Activated T-cell treated with anti-CD3 and anti-CD28 coated beads, Interleukin-2, amount 50 U/mL, for 72 hours (primary cell): ENCODE measurements at regions not wholly inside any gene's neighbourhood (a gene's known extent, or its start where the extent isn't known, plus 50 kb on each side); places are given as distances from the start of the nearest gene placed in this dataset.
A peak's percentile ranks its signal among the peaks of the same experiment; 100 is the strongest.
"Not testable (repeated sequence)": the region's sequence is repeated elsewhere in the genome, so short reads cannot be mapped to it uniquely, and the experiment has no call there.

Source experiments
- ATAC-seq, 2 donors: fragments of 150-1000 bp; cut with Tn5 transposase; replicated peaks in 1 of 2; 2 replicates each; pipeline ENCODE4 v1.10.0; 2021; ENCODE audit warnings: moderate library complexity in 2 of 2, mild to moderate bottlenecking in 1 of 2
- DNase-seq, 2 donors: peaks; one replicate each; pipeline ENCODE4 v3.0.0; 2021 to 2022; ENCODE audit warnings: mixed read lengths in 1 of 2
- H3K27ac Mint-ChIP-seq: one replicate; pipeline ENCODE4 v1.8.0; 2022; ENCODE audit warnings: mild to moderate bottlenecking, moderate library complexity, mixed read lengths
- H3K27me3 Mint-ChIP-seq: one replicate; pipeline ENCODE4 v1.8.0; 2022; ENCODE audit warnings: low read depth, mixed read lengths
- H3K36me3 Mint-ChIP-seq, 2 donors: one replicate each; pipeline ENCODE4 v1.8.0; 2022; ENCODE audit warnings: mixed read lengths in 2 of 2, mild to moderate bottlenecking in 1 of 2; ENCODE audit not compliant: insufficient read depth in 2 of 2
- H3K4me1 Mint-ChIP-seq: one replicate; pipeline ENCODE4 v1.8.0; 2022; ENCODE audit warnings: low read depth, mixed read lengths
- H3K4me3 Mint-ChIP-seq, 2 donors: one replicate each; pipeline ENCODE4 v1.8.0; 2022; ENCODE audit warnings: mild to moderate bottlenecking in 2 of 2, mixed read lengths in 2 of 2, moderate library complexity in 2 of 2
- H3K9me3 Mint-ChIP-seq, 2 donors: one replicate each; pipeline ENCODE4 v1.8.0; 2022; ENCODE audit warnings: mixed read lengths in 2 of 2

DNA sequence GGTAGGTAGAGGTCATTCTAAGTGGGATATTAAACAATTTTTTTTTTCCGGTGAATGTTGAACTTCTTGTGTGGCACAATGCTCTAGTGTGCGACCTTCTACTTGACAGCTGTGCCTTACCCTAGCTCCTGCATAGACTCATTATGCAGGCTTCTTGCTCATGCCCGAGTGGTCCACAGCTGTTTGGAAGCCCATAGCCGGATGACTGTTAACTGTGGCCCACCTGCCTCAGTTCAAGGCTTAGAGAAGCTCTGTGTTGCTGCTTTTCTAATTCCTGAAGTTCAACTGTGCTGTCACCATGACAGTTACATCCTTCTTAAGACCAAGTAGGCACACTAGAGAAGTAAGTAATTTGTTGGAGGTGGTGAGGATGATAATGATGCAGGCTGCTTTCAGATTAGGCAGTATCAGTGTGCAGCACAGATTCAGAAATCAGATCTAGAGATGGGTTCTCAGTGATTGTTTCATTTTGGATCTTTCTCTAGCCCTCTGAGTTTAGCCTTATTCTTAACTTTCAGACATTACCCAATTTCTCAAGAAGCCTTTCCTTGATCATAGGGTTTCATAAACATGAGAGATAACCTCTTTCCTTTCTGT lies 278.4 kb downstream of the PHF14 start:
- Mint-ChIP-seq H3K36me3 (no peaks in the 10 kb centered on the region), H3K4me1 (no peaks in the 10 kb centered on the region), H3K9me3 (no peaks in the 10 kb centered on the region), H3K27ac (no peak overlapping the region), H3K27me3 (peaks cover 21% of the 10 kb centered on the region), H3K4me3 (no peak overlapping the region)
- DNase-seq, result no peak
- peak in 1 of 2 donors; percentile 65 for ATAC-seq

DNA sequence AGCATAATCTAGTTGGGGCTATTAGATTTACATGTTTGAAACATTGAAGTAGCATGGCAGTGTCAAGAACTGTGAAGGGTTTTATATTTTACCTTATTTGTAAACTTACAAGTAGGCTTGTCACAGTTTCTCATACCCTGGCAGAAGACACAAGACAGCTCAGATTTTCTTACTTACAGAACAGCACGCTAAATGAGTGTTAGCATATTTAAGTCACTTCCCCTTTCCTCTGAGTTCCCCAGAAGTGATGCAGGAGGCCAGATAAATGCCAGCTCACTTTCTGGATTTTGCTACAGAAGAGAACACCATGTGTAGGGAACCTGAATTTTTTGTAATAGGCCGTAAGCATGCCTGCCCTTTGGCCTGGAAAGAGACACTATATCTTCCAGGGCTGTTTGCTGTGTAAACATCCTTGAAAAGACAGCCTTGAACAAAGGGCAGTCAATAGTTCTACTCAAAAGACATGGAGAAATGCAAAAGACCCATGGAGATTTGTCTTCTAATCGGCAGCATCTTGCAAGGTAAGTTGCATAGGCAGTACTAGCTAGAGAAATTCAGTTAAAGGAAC lies 279.1 kb downstream of the PHF14 start:
- H3K9me3 Mint-ChIP-seq, result no peaks in the 10 kb centered on the region
- DNase-seq, result no peak
- peaks cover 21% of the 10 kb centered on the region for H3K27me3 Mint-ChIP-seq
- H3K4me3 Mint-ChIP-seq, result no peak overlapping the region
- H3K27ac Mint-ChIP-seq, result no peak overlapping the region
- ATAC-seq, result peak; percentile 18 to 73
- H3K4me1 Mint-ChIP-seq, result no peaks in the 10 kb centered on the region
- H3K36me3 Mint-ChIP-seq, result no peaks in the 10 kb centered on the region

DNA sequence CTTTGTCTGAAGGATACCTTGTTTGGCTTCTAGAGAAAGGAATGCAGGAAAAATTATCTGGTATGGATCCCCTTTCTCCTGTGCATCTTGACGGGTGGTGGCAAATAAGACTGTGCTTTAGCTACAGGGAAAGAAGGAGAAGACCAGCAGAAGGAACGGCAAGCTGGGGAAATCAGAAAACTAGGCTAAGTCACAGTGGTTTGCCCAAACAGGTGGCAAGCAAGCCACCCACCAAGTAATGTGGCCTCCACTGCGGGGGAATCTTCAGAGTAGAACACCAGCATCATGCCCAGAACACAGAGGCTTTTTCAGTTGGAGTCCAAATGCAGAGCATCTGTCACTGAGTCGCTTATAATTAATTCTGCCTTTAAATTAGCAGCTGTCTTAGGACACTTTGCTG lies 282.8 kb downstream of the PHF14 start:
- no peak overlapping the region for H3K4me3 Mint-ChIP-seq
- peaks cover 0 to 2% of the 10 kb centered on the region in 2 donors for H3K36me3 Mint-ChIP-seq
- no peak for ATAC-seq
- no peak overlapping the region for H3K27ac Mint-ChIP-seq
- peaks cover 11% of the 10 kb centered on the region for H3K27me3 Mint-ChIP-seq
- H3K9me3 Mint-ChIP-seq, result peaks cover 2% of the 10 kb centered on the region in 2 donors
- no peak for DNase-seq
- no peaks in the 10 kb centered on the region for H3K4me1 Mint-ChIP-seq

DNA sequence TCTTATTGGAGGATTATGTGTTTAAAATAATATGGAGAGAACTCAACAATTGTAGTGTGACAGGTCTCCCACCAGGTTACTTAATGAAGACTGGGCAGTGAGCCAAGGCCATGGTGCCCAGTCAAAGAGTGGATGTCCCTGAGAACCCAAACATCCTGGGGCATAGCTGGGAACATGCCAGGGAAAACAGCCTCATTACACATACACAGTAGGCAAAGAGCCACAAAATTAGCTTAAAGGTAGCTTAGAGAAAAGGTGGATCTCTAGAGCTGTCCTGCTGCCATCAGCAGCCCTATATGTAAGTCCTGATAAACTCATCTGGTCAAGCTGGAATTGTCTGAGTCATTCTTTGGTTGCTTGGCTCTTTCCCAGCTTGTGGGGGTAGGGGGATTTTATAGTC lies 287.8 kb downstream of the PHF14 start:
- H3K36me3 Mint-ChIP-seq, result peaks cover 0 to 2% of the 10 kb centered on the region in 2 donors
- no peak overlapping the region for H3K4me3 Mint-ChIP-seq
- H3K27ac Mint-ChIP-seq, result no peak overlapping the region
- peaks cover 5% of the 10 kb centered on the region for H3K27me3 Mint-ChIP-seq
- no peak for DNase-seq
- no peak for ATAC-seq
- H3K4me1 Mint-ChIP-seq, result no peaks in the 10 kb centered on the region
- H3K9me3 Mint-ChIP-seq, result peaks cover 4 to 5% of the 10 kb centered on the region in 2 donors

DNA sequence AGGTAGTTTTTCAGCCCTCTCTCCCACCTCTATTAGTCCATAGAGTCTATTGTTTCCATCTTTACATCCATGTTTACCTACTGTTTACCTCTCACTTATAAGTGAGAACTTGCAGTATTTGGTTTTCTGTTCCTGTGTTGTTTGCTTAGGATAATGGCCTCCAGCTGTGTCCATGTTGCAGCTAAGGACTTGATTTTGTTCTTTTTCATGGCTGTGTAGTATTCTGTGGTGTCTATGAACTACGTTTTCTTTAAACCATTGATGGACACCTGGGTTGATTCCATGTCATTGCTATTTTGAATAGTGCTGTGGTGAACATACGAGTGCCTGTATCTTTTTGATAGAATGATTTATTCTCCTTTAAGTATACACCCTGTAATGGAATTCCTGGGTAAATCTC lies 292.4 kb downstream of the PHF14 start:
- Mint-ChIP-seq H3K36me3 (no peaks in the 10 kb centered on the region), H3K4me3 (no peak overlapping the region), H3K27me3 (peaks cover 8% of the 10 kb centered on the region), H3K27ac (no peak overlapping the region), H3K4me1 (no peaks in the 10 kb centered on the region), H3K9me3 (peaks cover 4 to 5% of the 10 kb centered on the region in 2 donors)
- no peak for ATAC-seq
- DNase-seq, result no peak

DNA sequence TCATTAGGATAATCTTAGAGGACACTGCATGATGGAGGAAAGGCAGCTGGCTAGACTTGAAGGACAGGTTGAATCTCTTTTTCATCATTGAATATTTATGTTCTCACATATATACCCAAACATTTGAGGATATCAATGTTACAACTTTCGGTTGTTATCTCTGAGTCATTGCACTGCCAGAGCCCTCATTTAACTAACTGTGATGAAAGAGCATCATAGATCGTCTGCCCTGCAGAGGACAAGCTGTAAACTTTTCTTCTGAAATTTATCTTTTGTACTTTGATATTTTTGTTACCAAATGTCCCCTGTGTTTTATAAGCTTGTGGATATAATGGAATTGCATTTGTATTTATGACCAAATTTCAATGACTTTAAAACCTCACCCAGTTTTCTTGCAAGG lies 298.7 kb downstream of the PHF14 start:
- no peaks in the 10 kb centered on the region for H3K36me3 Mint-ChIP-seq
- no peak for ATAC-seq

DNA sequence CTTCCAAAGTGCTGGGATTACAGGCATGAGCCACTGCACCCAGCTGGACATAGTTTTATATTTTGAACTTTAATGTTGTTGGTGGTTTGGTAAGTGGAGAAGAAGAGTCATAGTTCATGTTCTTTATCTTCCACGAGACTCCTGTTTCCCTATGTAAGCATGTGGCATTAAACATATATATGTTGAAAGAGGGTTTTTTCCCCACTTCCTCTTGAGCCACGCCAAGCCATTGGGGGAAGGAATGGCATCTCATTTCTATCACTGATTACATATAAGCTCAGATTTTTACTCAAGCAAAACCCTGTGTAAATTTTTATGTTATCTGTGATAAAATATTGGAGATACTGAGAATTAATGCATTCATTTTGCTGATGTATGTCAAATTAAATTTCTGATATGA lies 300.4 kb downstream of the PHF14 start:
- H3K27ac Mint-ChIP-seq, result no peak overlapping the region
- H3K27me3 Mint-ChIP-seq, result no peaks in the 10 kb centered on the region
- ATAC-seq (no peak), DNase-seq (no peak)
- H3K4me1 Mint-ChIP-seq, result no peaks in the 10 kb centered on the region
- H3K36me3 Mint-ChIP-seq, result no peaks in the 10 kb centered on the region
- H3K4me3 Mint-ChIP-seq, result no peak overlapping the region
- H3K9me3 Mint-ChIP-seq, result no peaks in the 10 kb centered on the region

More for the DNA sequence above, 298.7 kb downstream of the PHF14 start:
- DNase-seq, result no peak
- Mint-ChIP-seq H3K9me3 (peaks cover 1 to 2% of the 10 kb centered on the region in 2 donors), H3K4me1 (no peaks in the 10 kb centered on the region), H3K27ac (no peak overlapping the region), H3K4me3 (no peak overlapping the region), H3K27me3 (no peaks in the 10 kb centered on the region)

DNA sequence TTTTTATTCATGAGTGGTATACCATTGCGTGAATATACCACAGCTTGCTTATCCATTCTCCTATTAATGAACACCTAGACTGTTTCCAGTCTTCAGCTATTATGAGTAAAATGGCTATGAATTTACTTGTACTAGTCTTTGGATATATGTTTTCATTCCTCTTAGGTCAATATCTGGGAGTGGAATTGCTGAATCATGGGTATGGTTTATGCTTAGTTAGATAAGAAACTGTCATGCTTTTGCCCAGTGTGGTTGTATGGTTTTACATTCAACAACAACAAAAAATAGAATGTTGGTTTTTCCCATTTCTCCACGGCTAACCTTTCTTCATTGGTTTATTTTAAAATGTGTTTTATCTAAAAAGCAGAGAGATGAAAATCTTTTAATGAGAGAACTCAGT lies 308.3 kb downstream of the PHF14 start:
- H3K4me3 Mint-ChIP-seq, result no peak overlapping the region
- ATAC-seq (no peak), DNase-seq (no peak)
- H3K9me3 Mint-ChIP-seq, result peaks cover 0 to 10% of the 10 kb centered on the region in 2 donors
- peaks cover 0 to 3% of the 10 kb centered on the region in 2 donors for H3K36me3 Mint-ChIP-seq
- H3K4me1 Mint-ChIP-seq, result no peaks in the 10 kb centered on the region
- H3K27ac Mint-ChIP-seq, result no peak overlapping the region
- no peaks in the 10 kb centered on the region for H3K27me3 Mint-ChIP-seq

DNA sequence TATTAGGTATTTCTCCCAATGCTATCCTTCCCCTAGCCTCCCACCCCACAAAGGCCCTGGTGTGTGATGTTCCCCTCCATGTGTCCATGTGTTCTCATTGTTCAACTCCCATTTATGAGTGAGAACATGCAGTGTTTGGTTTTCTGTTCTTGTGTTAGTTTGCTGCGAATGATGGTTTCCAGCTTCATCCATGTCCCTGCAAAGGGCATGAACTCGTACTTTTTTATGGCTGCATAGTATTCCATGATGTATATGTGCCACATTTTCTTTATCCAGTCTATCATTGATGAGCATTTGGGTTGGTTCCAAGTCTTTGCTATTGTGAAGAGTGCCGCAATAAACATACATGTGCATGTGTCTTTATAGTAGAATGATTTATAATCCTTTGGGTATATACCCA lies 309.9 kb downstream of the PHF14 start:
- not testable (repeated sequence) for H3K27ac Mint-ChIP-seq, H3K27me3 Mint-ChIP-seq, H3K36me3 Mint-ChIP-seq, ATAC-seq, H3K4me3 Mint-ChIP-seq, H3K4me1 Mint-ChIP-seq, DNase-seq
- H3K9me3 Mint-ChIP-seq, result peaks cover 0 to 10% of the 10 kb centered on the region in 2 donors

DNA sequence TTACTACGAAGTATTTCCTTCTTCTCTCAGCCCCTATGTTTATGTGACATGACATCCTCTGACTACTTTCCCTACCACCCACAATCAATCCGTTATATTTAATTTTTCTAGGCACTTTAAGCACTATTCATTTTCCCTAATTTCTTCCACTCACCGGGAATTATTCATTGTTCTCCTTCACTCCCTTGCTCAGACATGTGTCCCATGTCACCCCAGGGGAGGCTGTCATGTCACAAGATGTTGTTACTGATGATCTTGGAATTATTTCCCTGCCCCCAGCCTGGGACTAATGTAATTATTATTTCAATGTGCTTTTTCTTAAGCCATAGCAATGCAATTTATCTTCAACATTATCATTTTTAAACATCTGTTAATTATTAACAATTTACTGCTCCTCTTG lies 317.2 kb downstream of the PHF14 start:
- ATAC-seq, result no peak
- H3K9me3 Mint-ChIP-seq, result peaks cover 0 to 3% of the 10 kb centered on the region in 2 donors

DNA sequence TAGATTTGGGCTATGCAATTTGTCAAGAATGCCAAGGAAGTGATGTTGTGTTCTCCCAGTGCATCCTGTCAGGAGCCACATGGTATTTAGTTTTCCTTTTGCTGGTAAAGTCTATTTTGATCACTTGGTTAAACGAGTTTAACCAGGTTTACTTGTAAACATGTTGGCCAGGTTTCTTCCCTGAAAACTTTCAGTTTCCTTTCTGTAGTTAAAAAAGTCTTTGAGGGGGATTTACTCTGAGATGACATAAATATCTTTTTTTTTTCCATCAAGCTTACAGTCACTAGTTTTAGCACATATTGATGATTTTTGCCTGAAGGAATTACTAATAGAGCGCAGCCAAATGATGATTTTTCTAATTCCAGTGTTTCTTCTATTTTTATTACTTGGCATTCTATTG lies 320.5 kb downstream of the PHF14 start:
- peaks cover 3% of the 10 kb centered on the region for H3K27me3 Mint-ChIP-seq
- no peaks in the 10 kb centered on the region for H3K36me3 Mint-ChIP-seq
- no peak overlapping the region for H3K4me3 Mint-ChIP-seq
- ATAC-seq (no peak), DNase-seq (no peak)
- H3K27ac Mint-ChIP-seq, result no peak overlapping the region
- H3K9me3 Mint-ChIP-seq, result peaks cover 0 to 1% of the 10 kb centered on the region in 2 donors
- H3K4me1 Mint-ChIP-seq, result no peaks in the 10 kb centered on the region

More for the DNA sequence above, 317.2 kb downstream of the PHF14 start:
- Mint-ChIP-seq H3K4me1 (no peaks in the 10 kb centered on the region), H3K36me3 (peaks cover 0 to 2% of the 10 kb centered on the region in 2 donors), H3K27me3 (peaks cover 7% of the 10 kb centered on the region), H3K27ac (no peak overlapping the region), H3K4me3 (no peak overlapping the region)
- DNase-seq, result no peak

DNA sequence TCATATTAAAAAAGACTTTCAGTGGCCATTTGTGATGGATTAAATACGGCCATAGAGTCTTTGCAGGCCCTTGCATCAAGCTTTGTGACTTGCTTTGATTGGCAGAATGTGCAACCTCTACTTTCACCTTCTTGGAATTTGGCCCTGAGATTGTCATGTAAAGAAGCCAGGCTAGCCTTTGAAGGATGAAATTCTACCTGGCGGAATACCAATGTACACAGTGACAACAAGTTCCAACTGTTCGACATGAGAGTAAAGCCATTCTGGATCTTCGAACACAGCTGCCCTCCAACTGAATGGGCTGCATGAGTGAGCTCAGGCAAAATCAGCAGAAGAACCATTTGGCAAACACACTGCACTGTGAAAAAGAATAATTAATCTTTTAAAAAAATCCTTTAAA lies 321.3 kb downstream of the PHF14 start:
- H3K27me3 Mint-ChIP-seq, result no peaks in the 10 kb centered on the region
- no peaks in the 10 kb centered on the region for H3K4me1 Mint-ChIP-seq
- H3K9me3 Mint-ChIP-seq, result peaks cover 0 to 1% of the 10 kb centered on the region in 2 donors

DNA sequence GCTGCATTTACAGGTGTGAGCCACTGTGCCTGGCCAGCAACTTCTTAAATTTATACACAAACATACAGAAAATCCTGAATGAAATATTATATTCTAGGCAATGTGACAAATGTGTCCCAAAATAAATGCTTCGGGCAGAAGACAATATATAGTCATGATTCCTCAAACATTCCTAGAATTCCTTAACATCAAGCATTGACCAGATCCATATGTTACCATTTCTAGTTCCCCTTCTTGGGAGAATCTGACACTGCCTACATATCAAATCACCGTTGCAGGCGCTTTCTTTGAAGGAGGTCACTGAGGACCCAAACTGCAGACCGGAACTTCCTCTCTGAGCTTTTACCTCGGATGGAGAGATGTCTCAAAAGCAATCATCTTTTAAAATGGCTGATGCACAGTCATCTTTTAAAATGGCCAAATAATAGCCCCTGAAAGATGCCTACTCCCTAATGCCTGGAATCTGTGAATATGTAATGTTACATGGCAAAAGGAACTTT lies 323.5 kb downstream of the PHF14 start:
- H3K9me3 Mint-ChIP-seq, result peaks cover 0 to 1% of the 10 kb centered on the region in 2 donors
- H3K27ac Mint-ChIP-seq, result no peak overlapping the region
- no peak for DNase-seq
- H3K4me1 Mint-ChIP-seq, result no peaks in the 10 kb centered on the region
- no peak overlapping the region for H3K4me3 Mint-ChIP-seq
- ATAC-seq, result no peak
- no peaks in the 10 kb centered on the region for H3K27me3 Mint-ChIP-seq
- H3K36me3 Mint-ChIP-seq, result no peaks in the 10 kb centered on the region

More for the DNA sequence above, 321.3 kb downstream of the PHF14 start:
- no peak for DNase-seq
- ATAC-seq, result no peak
- H3K4me3 Mint-ChIP-seq, result no peak overlapping the region
- no peak overlapping the region for H3K27ac Mint-ChIP-seq
- H3K36me3 Mint-ChIP-seq, result no peaks in the 10 kb centered on the region

DNA sequence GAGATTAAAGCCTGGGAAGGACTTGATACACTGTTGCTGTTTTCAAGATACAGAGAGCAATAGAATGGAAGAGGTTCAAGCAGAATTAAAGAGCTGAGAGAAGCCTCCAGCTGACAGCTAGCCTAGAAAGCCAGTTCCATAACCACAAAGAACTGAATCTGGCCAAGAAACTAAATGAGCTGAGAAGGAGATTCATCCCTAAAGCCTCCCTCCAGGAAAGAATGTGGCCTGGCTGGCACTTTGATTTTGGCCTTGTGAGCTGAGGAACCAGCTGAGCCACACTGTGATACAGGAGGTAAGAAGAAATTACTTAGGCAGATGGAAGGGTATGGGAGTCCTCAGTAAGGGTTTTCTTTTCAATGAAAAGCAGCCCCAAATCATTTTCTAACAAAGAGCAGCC lies 324.1 kb downstream of the PHF14 start:
- Mint-ChIP-seq H3K27me3 (no peaks in the 10 kb centered on the region), H3K4me3 (no peak overlapping the region), H3K27ac (no peak overlapping the region), H3K9me3 (peaks cover 0 to 1% of the 10 kb centered on the region in 2 donors), H3K4me1 (no peaks in the 10 kb centered on the region), H3K36me3 (no peaks in the 10 kb centered on the region)
- no peak for DNase-seq
- ATAC-seq, result no peak
